GM12878 (cell line): ENCODE measurements at regions not wholly inside any gene's neighbourhood (a gene's known extent, or its start where the extent isn't known, plus 50 kb on each side); places are given as distances from the start of the nearest gene placed in this dataset.

Experiments used
- ATAC-seq: fragments of 200-7000 bp; cut with Tn5 transposase; 3 replicates; pipeline ENCODE4 v1.9.1; 2020; ENCODE audit warnings: mild to moderate bottlenecking, moderate library complexity
- BruUV-seq: library from RNA; stranded (reverse); fragments of 400-500 nt; replicated peaks from 2 replicates; lab custom pipeline; 2021; lab: Mats Ljungman, UMichigan
- CTCF ChIA-PET: fragments of 300-600 bp; sonication (Branson Sonifier 250); formaldehyde crosslinking; extraction: SDS; loops from one replicate; lab custom pipeline; 2021; ENCODE audit warnings: inconsistent platforms; lab: Yijun Ruan, JAX
- POLR2A ChIA-PET: fragments of 350-600 bp; formaldehyde crosslinking; extraction: SDS; loops from one replicate; lab custom pipeline; 2021; ENCODE audit warnings: inconsistent platforms; lab: Charles Lee
- RAD21 ChIA-PET: fragments of 300-600 bp; sonication (Branson Sonifier 250); formaldehyde crosslinking; loops from one replicate; lab custom pipeline; 2023; ENCODE audit warnings: antibody characterized with exemption; ENCODE audit not compliant: unreplicated experiment; lab: Charles Lee
- SMC1A ChIA-PET: fragments of 300-600 bp; sonication (Branson Sonifier 250); formaldehyde crosslinking; loops from one replicate; lab custom pipeline; 2023; ENCODE audit not compliant: unreplicated experiment, uncharacterized antibody; lab: Charles Lee
- DNase-seq: peaks from one replicate; pipeline ENCODE4 v3.0.0-alpha.2; 2011; ENCODE audit warnings: low read depth, low spot score
- FAIRE-seq: peaks from 3 replicates; lab custom pipeline; 2011; peaks lifted over from hg19 to GRCh38; lab: Jason Lieb, UNC
- H2AFZ ChIP-seq: 2 replicates; pipeline ENCODE4 v1.6.0; 2011; ENCODE audit warnings: low read depth, low read length, control low read depth; ENCODE audit not compliant: control insufficient read depth
- H3K27ac ChIP-seq: 2 replicates; pipeline ENCODE4 v1.5.1; 2011; ENCODE audit warnings: control low read depth; ENCODE audit not compliant: control insufficient read depth, insufficient read depth
- H3K27me3 ChIP-seq, 2 experiments: replicated peaks in 1 of 2; 2 replicates each; pipeline versions ENCODE4 v1.6.0 to v1.6.1; 2011; ENCODE audit warnings: low read length in 1 of 2; ENCODE audit not compliant: control insufficient read depth in 2 of 2, insufficient read depth in 2 of 2
- H3K36me3 ChIP-seq, 2 experiments: 2 replicates each; pipeline ENCODE4 v1.5.1; 2011; ENCODE audit warnings: low read length in 1 of 2; ENCODE audit not compliant: control insufficient read depth in 2 of 2, insufficient read depth in 2 of 2
- H3K4me1 ChIP-seq: 2 replicates; pipeline ENCODE4 v1.6.1; 2011; ENCODE audit warnings: mild to moderate bottlenecking, low read length, moderate library complexity, mixed read lengths; ENCODE audit not compliant: control insufficient read depth, insufficient read depth
- H3K4me2 ChIP-seq: 2 replicates; pipeline ENCODE4 v1.6.0; 2011; ENCODE audit warnings: control low read depth; ENCODE audit not compliant: control insufficient read depth, insufficient read depth
- H3K4me3 ChIP-seq: fragments of 200-600 bp; sonication (generic); 2 replicates; pipeline ENCODE4 v1.5.1; 2016
- H3K79me2 ChIP-seq: 2 replicates; pipeline ENCODE4 v1.6.0; 2011; ENCODE audit warnings: low read length; ENCODE audit not compliant: control insufficient read depth, insufficient read depth
- H3K9ac ChIP-seq: 2 replicates; pipeline ENCODE4 v1.8.0; 2011; ENCODE audit warnings: low read length, control low read depth, mixed read lengths; ENCODE audit not compliant: control insufficient read depth, insufficient read depth
- H3K9me3 ChIP-seq: replicated peaks from 3 replicates; pipeline ENCODE4 v1.5.1; 2011; ENCODE audit warnings: mild to moderate bottlenecking, low read length; ENCODE audit not compliant: control insufficient read depth, insufficient read depth
- H4K20me1 ChIP-seq: 2 replicates; pipeline ENCODE4 v1.6.0; 2011; ENCODE audit not compliant: control insufficient read depth, insufficient read depth
- CBFB ChIP-seq: IDR thresholded peaks from 2 replicates; pipeline ENCODE4 v1.6.1; 2016; ENCODE audit warnings: antibody characterized with exemption, low read depth
- CBX3 ChIP-seq: fragments of 200-600 bp; sonication (generic); IDR thresholded peaks from 2 replicates; pipeline ENCODE4 v1.6.1; 2016; ENCODE audit warnings: low read depth, borderline replicate concordance
- CHD2 ChIP-seq: IDR thresholded peaks from 2 replicates; pipeline ENCODE4 v1.6.1; 2011; ENCODE audit warnings: low read depth, low read length, improper control_type of control experiment, borderline replicate concordance
- DPF2 ChIP-seq: fragments of 450-650 bp; IDR thresholded peaks from 2 replicates; pipeline ENCODE4 v1.6.1; 2017; ENCODE audit warnings: mild to moderate bottlenecking
- EED ChIP-seq: sonication (generic); IDR thresholded peaks from 2 replicates; pipeline ENCODE4 v1.6.1; 2016; ENCODE audit warnings: antibody characterized with exemption, low read depth
- IRF4 ChIP-seq: IDR thresholded peaks from 2 replicates; pipeline ENCODE4 v1.6.1; 2011; ENCODE audit warnings: low read depth, low read length
- MYC ChIP-seq: IDR thresholded peaks from 2 replicates; pipeline ENCODE4 v1.6.1; 2011; ENCODE audit warnings: mild to moderate bottlenecking, low read length, moderate library complexity, inconsistent platforms; ENCODE audit not compliant: insufficient read depth, insufficient replicate concordance, insufficient read length, severe bottlenecking
- NR2C1 ChIP-seq: fragments of 450-650 bp; IDR thresholded peaks from 2 replicates; pipeline ENCODE4 v1.6.1; 2017; ENCODE audit warnings: antibody characterized with exemption, mild to moderate bottlenecking, moderate library complexity
- NR2F1 ChIP-seq: fragments of 450-650 bp; conservative IDR thresholded peaks from 2 replicates; pipeline ENCODE4 v1.6.1; 2017; ENCODE audit warnings: mild to moderate bottlenecking
- POLR2A ChIP-seq: IDR thresholded peaks from 2 replicates; pipeline ENCODE4 v1.6.1; 2011; ENCODE audit warnings: low read depth, mild to moderate bottlenecking, low read length
- POLR2AphosphoS2 ChIP-seq: IDR thresholded peaks from 2 replicates; pipeline ENCODE4 v1.6.1; 2011; ENCODE audit warnings: low read depth, mild to moderate bottlenecking, low read length, improper control_type of control experiment, moderate library complexity
- RFX5 ChIP-seq: IDR thresholded peaks from 2 replicates; pipeline ENCODE4 v1.6.1; 2011; ENCODE audit warnings: low read depth, low read length, improper control_type of control experiment
- SMC3 ChIP-seq: IDR thresholded peaks from 2 replicates; pipeline ENCODE4 v1.6.1; 2011; ENCODE audit warnings: low read length, improper control_type of control experiment, borderline replicate concordance
- SP1 ChIP-seq: IDR thresholded peaks from one replicate; pipeline ENCODE4 v1.6.1; 2011; ENCODE audit warnings: low read depth, low read length
- ZBTB4 ChIP-seq: fragments of 450-650 bp; formaldehyde crosslinking; IDR thresholded peaks from 2 replicates; pipeline ENCODE4 v1.4.0; 2022; ENCODE audit warnings: mild to moderate bottlenecking, moderate library complexity
- ZNF207 ChIP-seq: fragments of 450-650 bp; IDR thresholded peaks from 2 replicates; pipeline ENCODE4 v1.6.1; 2014; ENCODE audit warnings: antibody characterized with exemption, mild to moderate bottlenecking, borderline replicate concordance
- WGBS: methylation state at CpG from one replicate; pipeline ENCODE4 v1.1.6; 2016; ENCODE audit warnings: low lambda C conversion rate; ENCODE audit not compliant: insufficient replicate concordance, insufficient coverage; ENCODE audit errors: missing lambda C conversion rate; 5-methylcytosine and 5-hydroxymethylcytosine counted together
- in situ Hi-C: fragments of 300-500 bp; cut with MboI; formaldehyde crosslinking; loops from 9 replicates; pipeline ENCODE4 v1.14.3; 2018; ENCODE audit warnings: mixed read lengths
- intact Hi-C: fragments of 100-400 bp; cut with micrococcal nuclease; formaldehyde crosslinking; loops from one replicate; pipeline ENCODE4 v1.14.2; 2022; ENCODE audit not compliant: unreplicated experiment

GRCh38 chr7:3175285-3175902 is 125.7 kb upstream of the SDK1 start:
- POLR2A ChIA-PET = no interaction called here
- H3K4me3 ChIP-seq = no peak overlapping the region
- H3K9me3 ChIP-seq = no peaks in the 10 kb centered on the region
- 20% methylated on average over 9 of the region's 9 CpGs for WGBS
- H3K9ac ChIP-seq = no peak overlapping the region
- no peaks in the 10 kb centered on the region for H4K20me1 ChIP-seq
- no peak overlapping the region for H2AFZ ChIP-seq
- FAIRE-seq = no peak
- H3K79me2 ChIP-seq = no peaks in the 10 kb centered on the region
- no peak for ATAC-seq
- no peak for TF ChIP-seq CBFB
- no peak for TF ChIP-seq CHD2
- no peak for TF ChIP-seq CBX3
- TF ChIP-seq ZBTB4 = no peak
- TF ChIP-seq SP1 = no peak
- no peak for TF ChIP-seq ZNF207
- TF ChIP-seq RFX5 = no peak
- TF ChIP-seq DPF2 = no peak
- no peak for TF ChIP-seq EED
- TF ChIP-seq SMC3 = no peak
- TF ChIP-seq NR2F1 = no peak
- TF ChIP-seq POLR2AphosphoS2 = no peak
- no peak for TF ChIP-seq NR2C1
- no peak for TF ChIP-seq MYC
- no peak for TF ChIP-seq POLR2A
- no peak for TF ChIP-seq IRF4
- CTCF ChIA-PET = no interaction called here
- H3K4me2 ChIP-seq = no peak overlapping the region
- DNase-seq = no peak
- H3K27ac ChIP-seq = no peak overlapping the region
- in situ Hi-C loops = no loop called here
- H3K36me3 ChIP-seq = no peaks in the 10 kb centered on the region
- intact Hi-C loops = no loop called here
- H3K4me1 ChIP-seq = no peaks in the 10 kb centered on the region
- RAD21 ChIA-PET = interaction anchor here (0.7 kb wide), 1 partner anchor 281 kb away, joined by 3 read pairs; no protein-coding TSS in a partner anchor
- no peaks in the 10 kb centered on the region; a peak in 1 of 4 replicates for H3K27me3 ChIP-seq
- no TSS peak for BruUV-seq
- SMC1A ChIA-PET = no interaction called here
